HEK293 (cell line): ENCODE measurements at regions not wholly inside any gene's neighbourhood (a gene's known extent, or its start where the extent isn't known, plus 50 kb on each side); places are given as distances from the start of the nearest gene placed in this dataset.
"Not testable (repeated sequence)": the region's sequence is repeated elsewhere in the genome, so short reads cannot be mapped to it uniquely, and the experiment has no call there.

Experiments
- CTCF ChIA-PET: fragments of 350-600 bp; formaldehyde crosslinking; extraction: SDS; loops from one replicate; lab custom pipeline; 2021; ENCODE audit warnings: antibody characterized with exemption; lab: Yijun Ruan, JAX
- POLR2A ChIA-PET: fragments of 300-600 bp; formaldehyde crosslinking; extraction: SDS; loops from one replicate; lab custom pipeline; 2020; ENCODE audit warnings: antibody characterized with exemption, inconsistent platforms; lab: Yijun Ruan, JAX
- H3K27ac ChIP-seq: fragments of 200-500 bp; sonication (Bioruptor generic); 2 replicates; pipeline ENCODE4 v1.5.1; 2014; ENCODE audit warnings: low read depth, low read length, control low read depth, inconsistent platforms; ENCODE audit errors: extremely low read depth
- H3K36me3 ChIP-seq, 2 experiments: fragments of 200-500 bp in 1 of 2; sonication (Bioruptor generic) in 1 of 2; 1 replicate in 1 of 2; 2 replicates in 1 of 2; pipeline ENCODE4 v1.5.1; 2014 to 2017; ENCODE audit warnings: inconsistent platforms in 2 of 2, low read length in 2 of 2; ENCODE audit not compliant: control insufficient read depth in 2 of 2, insufficient read depth in 1 of 2
- H3K4me1 ChIP-seq: fragments of 200-500 bp; sonication (Bioruptor generic); 2 replicates; pipeline ENCODE4 v1.5.1; 2014; ENCODE audit warnings: mild to moderate bottlenecking, low read length, inconsistent platforms; ENCODE audit not compliant: control insufficient read depth, insufficient read depth
- H3K4me3 ChIP-seq: 2 replicates; pipeline ENCODE4 v1.5.1; 2011; ENCODE audit warnings: low read depth, mild to moderate bottlenecking, control low read depth, low read length, moderate library complexity
- H3K9me3 ChIP-seq: fragments of 200-500 bp; sonication (Bioruptor generic); 2 replicates; pipeline ENCODE4 v1.5.1; 2014; ENCODE audit warnings: low read depth, low read length, inconsistent platforms; ENCODE audit not compliant: control insufficient read depth, insufficient read depth
- EGR2 ChIP-seq: fragments of 450-650 bp; formaldehyde crosslinking; IDR thresholded peaks from 2 replicates; pipeline ENCODE4 v1.5.1; 2016; ENCODE audit warnings: low read depth, missing biosample characterization, missing genetic modification characterization
- GLI4 ChIP-seq: fragments of 450-650 bp; formaldehyde crosslinking; IDR thresholded peaks from 2 replicates; pipeline ENCODE4 v1.5.1; 2016; ENCODE audit warnings: missing biosample characterization, missing genetic modification characterization
- MEIS1 ChIP-seq: sonication (generic); formaldehyde crosslinking; IDR thresholded peaks from 2 replicates; pipeline ENCODE4 v1.8.1; 2022; ENCODE audit warnings: missing genetic modification reagents, mild to moderate bottlenecking, borderline replicate concordance
- SALL2 ChIP-seq: fragments of 450-650 bp; formaldehyde crosslinking; IDR thresholded peaks from 2 replicates; pipeline ENCODE4 v1.5.0; 2017; ENCODE audit warnings: missing biosample characterization, mild to moderate bottlenecking, missing genetic modification characterization, borderline replicate concordance
- ZFP3 ChIP-seq: fragments of 450-650 bp; formaldehyde crosslinking; IDR thresholded peaks from 2 replicates; pipeline ENCODE4 v1.5.1; 2016; ENCODE audit warnings: low read depth, missing biosample characterization, missing genetic modification characterization
- ZFP41 ChIP-seq: fragments of 450-650 bp; formaldehyde crosslinking; IDR thresholded peaks from 2 replicates; pipeline ENCODE4 v1.5.1; 2016; ENCODE audit warnings: missing biosample characterization, missing genetic modification characterization, borderline replicate concordance
- ZNF155 ChIP-seq: fragments of 450-650 bp; formaldehyde crosslinking; IDR thresholded peaks from 2 replicates; pipeline ENCODE4 v1.5.1; 2016; ENCODE audit warnings: missing biosample characterization, missing genetic modification characterization
- ZNF169 ChIP-seq: fragments of 450-650 bp; formaldehyde crosslinking; IDR thresholded peaks from 2 replicates; pipeline ENCODE4 v1.5.1; 2016; ENCODE audit warnings: missing biosample characterization, missing genetic modification characterization
- ZNF221 ChIP-seq: fragments of 450-650 bp; formaldehyde crosslinking; IDR thresholded peaks from 2 replicates; pipeline ENCODE4 v1.5.1; 2017; ENCODE audit warnings: missing biosample characterization, missing genetic modification characterization, borderline replicate concordance
- ZNF302 ChIP-seq: fragments of 450-650 bp; formaldehyde crosslinking; IDR thresholded peaks from 2 replicates; pipeline ENCODE4 v1.5.1; 2016; ENCODE audit warnings: missing biosample characterization, missing genetic modification characterization, low read depth
- ZNF354C ChIP-seq: fragments of 450-650 bp; formaldehyde crosslinking; IDR thresholded peaks from 2 replicates; pipeline ENCODE4 v1.5.1; 2016; ENCODE audit warnings: missing biosample characterization, missing genetic modification characterization, low read depth, borderline replicate concordance
- ZNF37A ChIP-seq: fragments of 450-650 bp; IDR thresholded peaks from 2 replicates; pipeline ENCODE4 v1.5.1; 2018; ENCODE audit warnings: missing biosample characterization, missing genetic modification characterization
- ZNF391 ChIP-seq: fragments of 450-650 bp; formaldehyde crosslinking; IDR thresholded peaks from 2 replicates; pipeline ENCODE4 v1.5.1; 2016; ENCODE audit warnings: low read depth, missing biosample characterization, missing genetic modification characterization, borderline replicate concordance
- ZNF529 ChIP-seq: fragments of 450-650 bp; formaldehyde crosslinking; IDR thresholded peaks from 2 replicates; pipeline ENCODE4 v1.5.1; 2017; ENCODE audit warnings: missing genetic modification characterization, missing biosample characterization; ENCODE audit not compliant: insufficient replicate concordance
- ZNF585B ChIP-seq: fragments of 450-650 bp; formaldehyde crosslinking; IDR thresholded peaks from 2 replicates; pipeline ENCODE4 v1.5.1; 2016; ENCODE audit warnings: missing biosample characterization, missing genetic modification characterization
- ZNF768 ChIP-seq: fragments of 450-650 bp; formaldehyde crosslinking; IDR thresholded peaks from 2 replicates; pipeline ENCODE4 v1.5.1; 2018; ENCODE audit warnings: missing biosample characterization, mild to moderate bottlenecking, missing genetic modification characterization
- ZNF791 ChIP-seq: fragments of 450-650 bp; formaldehyde crosslinking; IDR thresholded peaks from 2 replicates; pipeline ENCODE4 v1.5.1; 2016; ENCODE audit warnings: missing biosample characterization, missing genetic modification characterization
- TF ChIP-seq, protein P1 (sequence below): fragments of 450-650 bp; formaldehyde crosslinking; IDR thresholded peaks from 2 replicates; pipeline ENCODE4 v1.5.1; 2016; ENCODE audit warnings: missing biosample characterization, missing genetic modification characterization
- TF ChIP-seq, protein P2 (sequence below): fragments of 450-650 bp; formaldehyde crosslinking; IDR thresholded peaks from 2 replicates; pipeline ENCODE4 v1.5.1; 2016; ENCODE audit warnings: missing biosample characterization, missing genetic modification characterization
- TF ChIP-seq, protein P3 (sequence below): fragments of 450-650 bp; formaldehyde crosslinking; IDR thresholded peaks from 2 replicates; pipeline ENCODE4 v1.5.1; 2016; ENCODE audit warnings: missing biosample characterization, missing genetic modification characterization
- TF ChIP-seq, protein P4 (sequence below): fragments of 450-650 bp; formaldehyde crosslinking; IDR thresholded peaks from 2 replicates; pipeline ENCODE4 v1.5.1; 2016; ENCODE audit warnings: missing biosample characterization, missing genetic modification characterization
- TF ChIP-seq, protein P5 (sequence below): fragments of 450-650 bp; formaldehyde crosslinking; IDR thresholded peaks from 2 replicates; pipeline ENCODE4 v1.5.1; 2016; ENCODE audit warnings: missing biosample characterization, missing genetic modification characterization

DNA sequence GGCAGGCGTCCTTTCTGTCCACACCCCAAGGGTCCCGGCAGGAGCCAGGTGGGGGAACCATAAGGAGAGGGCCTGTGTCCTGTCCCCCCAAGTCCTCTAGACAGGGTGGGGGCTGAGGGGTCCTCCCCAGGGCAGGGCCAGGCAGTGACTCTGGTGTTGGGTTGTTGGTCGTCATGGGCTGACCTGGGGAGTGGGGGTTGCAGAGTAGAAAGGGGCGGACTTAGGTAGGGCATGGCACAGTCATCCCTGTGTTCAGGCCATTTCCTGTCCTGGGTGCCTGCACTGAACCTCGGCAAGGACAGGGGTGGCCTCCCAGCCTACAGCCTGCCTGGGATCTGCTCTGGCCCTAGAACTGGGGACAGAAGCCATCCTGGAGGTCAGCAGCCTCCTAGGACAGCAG lies 356.2 kb downstream of the TMEM121 start:
- no peaks in the 10 kb centered on the region for H3K9me3 ChIP-seq
- ChIA-PET CTCF (no interaction called here), POLR2A (no interaction called here)
- TF ChIP-seq ZNF302 (no peak), ZFP41 (tag by site-specific recombination) (no peak), ZNF391 (tag by site-specific recombination) (no peak)
- TF ChIP-seq, all 188 proteins: peak for 0
- H3K36me3 ChIP-seq = no peaks in the 10 kb centered on the region
- H3K4me1 ChIP-seq = no peaks in the 10 kb centered on the region
- H3K4me3 ChIP-seq = no peak overlapping the region
- no peak overlapping the region for H3K27ac ChIP-seq

DNA sequence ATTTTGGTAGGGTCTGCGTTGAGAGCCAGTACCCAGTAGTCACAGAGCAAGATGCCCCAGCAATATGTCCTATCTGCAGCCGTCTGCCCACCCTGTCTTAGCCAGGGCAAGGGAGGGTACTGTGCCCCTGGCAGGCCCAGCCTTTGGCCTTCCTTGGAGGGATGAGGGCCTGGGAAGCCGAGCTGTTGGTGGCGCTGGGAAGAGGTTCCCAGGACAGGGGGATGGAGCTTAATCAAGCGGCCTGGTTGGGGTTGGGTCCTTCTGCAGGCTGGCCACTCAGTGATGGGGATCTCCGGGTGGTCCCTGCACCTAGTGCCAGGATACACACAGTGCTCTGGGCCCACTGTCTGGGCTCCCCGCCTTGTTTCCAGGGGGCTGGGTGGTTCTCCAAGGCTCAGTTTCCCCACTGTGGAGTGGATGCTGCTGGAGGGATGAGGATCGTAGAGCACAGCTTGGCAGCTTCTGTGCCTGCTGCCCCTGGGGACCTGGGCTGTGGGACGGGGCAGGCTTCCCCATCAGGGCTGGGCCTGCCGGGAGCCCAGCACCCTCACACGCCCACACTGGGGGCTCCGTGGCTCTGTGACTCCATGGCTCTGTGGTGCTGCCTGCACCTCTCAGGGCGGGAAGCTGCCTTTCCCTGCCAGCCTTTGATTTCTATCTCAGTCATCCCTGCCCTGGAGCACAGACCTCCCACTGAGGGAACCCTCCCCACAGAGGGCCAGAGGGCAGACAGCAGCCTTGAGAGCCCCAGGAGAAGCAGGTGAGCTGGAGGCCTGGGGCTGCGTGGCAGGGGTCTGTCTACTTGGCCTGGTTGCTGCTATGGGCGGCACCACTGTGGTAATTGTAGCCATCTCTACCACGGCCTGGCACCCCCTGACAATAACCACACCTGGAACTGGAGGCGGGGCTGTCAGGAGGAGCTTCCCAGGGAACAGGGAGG lies 357.0 kb downstream of the TMEM121 start:
- Histone ChIP-seq H3K4me3 (no peak overlapping the region), H3K9me3 (no peaks in the 10 kb centered on the region)
- CTCF ChIA-PET = no interaction called here
- TF ChIP-seq EGR2 (tag by site-specific recombination) = no peak
- TF ChIP-seq, protein P1, sequence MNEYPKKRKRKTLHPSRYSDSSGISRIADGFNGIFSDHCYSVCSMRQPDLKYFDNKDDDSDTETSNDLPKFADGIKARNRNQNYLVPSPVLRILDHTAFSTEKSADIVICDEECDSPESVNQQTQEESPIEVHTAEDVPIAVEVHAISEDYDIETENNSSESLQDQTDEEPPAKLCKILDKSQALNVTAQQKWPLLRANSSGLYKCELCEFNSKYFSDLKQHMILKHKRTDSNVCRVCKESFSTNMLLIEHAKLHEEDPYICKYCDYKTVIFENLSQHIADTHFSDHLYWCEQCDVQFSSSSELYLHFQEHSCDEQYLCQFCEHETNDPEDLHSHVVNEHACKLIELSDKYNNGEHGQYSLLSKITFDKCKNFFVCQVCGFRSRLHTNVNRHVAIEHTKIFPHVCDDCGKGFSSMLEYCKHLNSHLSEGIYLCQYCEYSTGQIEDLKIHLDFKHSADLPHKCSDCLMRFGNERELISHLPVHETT (tag by site-specific recombination) = no peak
- no peak for TF ChIP-seq ZNF791 (tag by site-specific recombination)
- TF ChIP-seq, protein P2, sequence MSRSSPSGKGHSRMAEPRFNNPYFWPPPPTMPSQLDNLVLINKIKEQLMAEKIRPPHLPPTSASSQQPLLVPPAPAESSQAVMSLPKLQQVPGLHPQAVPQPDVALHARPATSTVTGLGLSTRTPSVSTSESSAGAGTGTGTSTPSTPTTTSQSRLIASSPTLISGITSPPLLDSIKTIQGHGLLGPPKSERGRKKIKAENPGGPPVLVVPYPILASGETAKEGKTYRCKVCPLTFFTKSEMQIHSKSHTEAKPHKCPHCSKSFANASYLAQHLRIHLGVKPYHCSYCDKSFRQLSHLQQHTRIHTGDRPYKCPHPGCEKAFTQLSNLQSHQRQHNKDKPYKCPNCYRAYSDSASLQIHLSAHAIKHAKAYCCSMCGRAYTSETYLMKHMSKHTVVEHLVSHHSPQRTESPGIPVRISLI (tag by site-specific recombination) = no peak
- no peak for TF ChIP-seq MEIS1
- no peak for TF ChIP-seq ZNF585B (tag by site-specific recombination)
- TF ChIP-seq, protein P3, sequence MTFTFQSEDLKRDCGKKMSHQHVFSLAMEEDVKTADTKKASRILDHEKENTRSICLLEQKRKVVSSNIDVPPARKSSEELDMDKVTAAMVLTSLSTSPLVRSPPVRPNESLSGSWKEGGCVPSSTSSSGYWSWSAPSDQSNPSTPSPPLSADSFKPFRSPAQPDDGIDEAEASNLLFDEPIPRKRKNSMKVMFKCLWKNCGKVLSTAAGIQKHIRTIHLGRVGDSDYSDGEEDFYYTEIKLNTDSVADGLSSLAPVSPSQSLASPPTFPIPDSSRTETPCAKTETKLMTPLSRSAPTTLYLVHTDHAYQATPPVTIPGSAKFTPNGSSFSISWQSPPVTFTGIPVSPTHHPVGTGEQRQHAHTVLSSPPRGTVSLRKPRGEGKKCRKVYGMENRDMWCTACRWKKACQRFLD (tag by site-specific recombination) = no peak
- TF ChIP-seq ZFP41 (tag by site-specific recombination) = no peak
- no peak for TF ChIP-seq ZNF221 (tag by site-specific recombination)
- TF ChIP-seq, protein P4, sequence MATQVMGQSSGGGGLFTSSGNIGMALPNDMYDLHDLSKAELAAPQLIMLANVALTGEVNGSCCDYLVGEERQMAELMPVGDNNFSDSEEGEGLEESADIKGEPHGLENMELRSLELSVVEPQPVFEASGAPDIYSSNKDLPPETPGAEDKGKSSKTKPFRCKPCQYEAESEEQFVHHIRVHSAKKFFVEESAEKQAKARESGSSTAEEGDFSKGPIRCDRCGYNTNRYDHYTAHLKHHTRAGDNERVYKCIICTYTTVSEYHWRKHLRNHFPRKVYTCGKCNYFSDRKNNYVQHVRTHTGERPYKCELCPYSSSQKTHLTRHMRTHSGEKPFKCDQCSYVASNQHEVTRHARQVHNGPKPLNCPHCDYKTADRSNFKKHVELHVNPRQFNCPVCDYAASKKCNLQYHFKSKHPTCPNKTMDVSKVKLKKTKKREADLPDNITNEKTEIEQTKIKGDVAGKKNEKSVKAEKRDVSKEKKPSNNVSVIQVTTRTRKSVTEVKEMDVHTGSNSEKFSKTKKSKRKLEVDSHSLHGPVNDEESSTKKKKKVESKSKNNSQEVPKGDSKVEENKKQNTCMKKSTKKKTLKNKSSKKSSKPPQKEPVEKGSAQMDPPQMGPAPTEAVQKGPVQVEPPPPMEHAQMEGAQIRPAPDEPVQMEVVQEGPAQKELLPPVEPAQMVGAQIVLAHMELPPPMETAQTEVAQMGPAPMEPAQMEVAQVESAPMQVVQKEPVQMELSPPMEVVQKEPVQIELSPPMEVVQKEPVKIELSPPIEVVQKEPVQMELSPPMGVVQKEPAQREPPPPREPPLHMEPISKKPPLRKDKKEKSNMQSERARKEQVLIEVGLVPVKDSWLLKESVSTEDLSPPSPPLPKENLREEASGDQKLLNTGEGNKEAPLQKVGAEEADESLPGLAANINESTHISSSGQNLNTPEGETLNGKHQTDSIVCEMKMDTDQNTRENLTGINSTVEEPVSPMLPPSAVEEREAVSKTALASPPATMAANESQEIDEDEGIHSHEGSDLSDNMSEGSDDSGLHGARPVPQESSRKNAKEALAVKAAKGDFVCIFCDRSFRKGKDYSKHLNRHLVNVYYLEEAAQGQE = no peak
- TF ChIP-seq GLI4 = no peak
- no peak for TF ChIP-seq ZNF37A
- no peak for TF ChIP-seq SALL2 (tag by site-specific recombination)
- no peak for TF ChIP-seq ZNF529 (tag by site-specific recombination)
- TF ChIP-seq ZNF169 (tag by site-specific recombination) = no peak
- TF ChIP-seq ZNF354C (tag by site-specific recombination) = no peak
- TF ChIP-seq ZNF768 = no peak
- no peak for TF ChIP-seq ZFP3 (tag by site-specific recombination)
- no peak for TF ChIP-seq ZNF155 (tag by site-specific recombination)
- TF ChIP-seq, protein P5, sequence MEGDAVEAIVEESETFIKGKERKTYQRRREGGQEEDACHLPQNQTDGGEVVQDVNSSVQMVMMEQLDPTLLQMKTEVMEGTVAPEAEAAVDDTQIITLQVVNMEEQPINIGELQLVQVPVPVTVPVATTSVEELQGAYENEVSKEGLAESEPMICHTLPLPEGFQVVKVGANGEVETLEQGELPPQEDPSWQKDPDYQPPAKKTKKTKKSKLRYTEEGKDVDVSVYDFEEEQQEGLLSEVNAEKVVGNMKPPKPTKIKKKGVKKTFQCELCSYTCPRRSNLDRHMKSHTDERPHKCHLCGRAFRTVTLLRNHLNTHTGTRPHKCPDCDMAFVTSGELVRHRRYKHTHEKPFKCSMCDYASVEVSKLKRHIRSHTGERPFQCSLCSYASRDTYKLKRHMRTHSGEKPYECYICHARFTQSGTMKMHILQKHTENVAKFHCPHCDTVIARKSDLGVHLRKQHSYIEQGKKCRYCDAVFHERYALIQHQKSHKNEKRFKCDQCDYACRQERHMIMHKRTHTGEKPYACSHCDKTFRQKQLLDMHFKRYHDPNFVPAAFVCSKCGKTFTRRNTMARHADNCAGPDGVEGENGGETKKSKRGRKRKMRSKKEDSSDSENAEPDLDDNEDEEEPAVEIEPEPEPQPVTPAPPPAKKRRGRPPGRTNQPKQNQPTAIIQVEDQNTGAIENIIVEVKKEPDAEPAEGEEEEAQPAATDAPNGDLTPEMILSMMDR = no peak
- TF ChIP-seq, all 188 proteins: peak for 0
- H3K36me3 ChIP-seq = no peaks in the 10 kb centered on the region
- no peak overlapping the region for H3K27ac ChIP-seq
- POLR2A ChIA-PET = no interaction called here
- no peaks in the 10 kb centered on the region for H3K4me1 ChIP-seq

DNA sequence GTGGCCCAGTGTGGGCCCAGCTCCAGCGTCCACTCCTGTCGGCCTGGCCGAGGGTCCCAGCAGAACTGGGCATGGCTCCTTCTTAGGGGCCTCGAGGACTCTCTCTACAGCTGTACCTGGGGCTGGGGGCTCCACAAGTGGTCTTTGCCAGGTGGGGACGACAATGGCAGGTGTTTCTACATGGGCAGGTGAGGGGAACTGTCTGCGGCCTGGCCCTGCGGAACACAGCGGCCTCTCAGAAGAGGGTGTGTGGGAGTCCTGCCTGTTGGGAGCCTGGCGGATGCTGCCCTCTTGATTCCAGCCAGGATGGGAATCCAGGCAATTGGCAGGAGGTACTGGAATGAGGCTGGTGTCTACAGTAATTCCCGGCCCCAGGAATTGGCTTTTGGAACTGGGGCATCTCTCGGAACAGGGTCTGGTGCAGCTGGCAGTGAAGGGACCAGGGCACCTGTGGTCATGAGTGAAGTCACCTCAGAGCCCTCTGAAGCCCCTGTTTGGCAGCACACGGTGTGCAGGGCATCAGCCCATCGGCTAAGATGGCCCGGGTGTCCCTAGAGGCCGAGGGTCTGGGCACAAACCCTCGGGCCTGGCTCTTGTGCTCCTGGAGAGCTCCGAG lies 357.9 kb downstream of the TMEM121 start:
- POLR2A ChIA-PET, H3K4me3 ChIP-seq, H3K4me1 ChIP-seq, H3K9me3 ChIP-seq, CTCF ChIA-PET, H3K36me3 ChIP-seq, H3K27ac ChIP-seq: not testable (repeated sequence)
